ENCODE measurements at regions not wholly inside any gene's neighbourhood (a gene's known extent, or its start where the extent isn't known, plus 50 kb on each side); places are given as distances from the start of the nearest gene placed in this dataset.

DNA sequence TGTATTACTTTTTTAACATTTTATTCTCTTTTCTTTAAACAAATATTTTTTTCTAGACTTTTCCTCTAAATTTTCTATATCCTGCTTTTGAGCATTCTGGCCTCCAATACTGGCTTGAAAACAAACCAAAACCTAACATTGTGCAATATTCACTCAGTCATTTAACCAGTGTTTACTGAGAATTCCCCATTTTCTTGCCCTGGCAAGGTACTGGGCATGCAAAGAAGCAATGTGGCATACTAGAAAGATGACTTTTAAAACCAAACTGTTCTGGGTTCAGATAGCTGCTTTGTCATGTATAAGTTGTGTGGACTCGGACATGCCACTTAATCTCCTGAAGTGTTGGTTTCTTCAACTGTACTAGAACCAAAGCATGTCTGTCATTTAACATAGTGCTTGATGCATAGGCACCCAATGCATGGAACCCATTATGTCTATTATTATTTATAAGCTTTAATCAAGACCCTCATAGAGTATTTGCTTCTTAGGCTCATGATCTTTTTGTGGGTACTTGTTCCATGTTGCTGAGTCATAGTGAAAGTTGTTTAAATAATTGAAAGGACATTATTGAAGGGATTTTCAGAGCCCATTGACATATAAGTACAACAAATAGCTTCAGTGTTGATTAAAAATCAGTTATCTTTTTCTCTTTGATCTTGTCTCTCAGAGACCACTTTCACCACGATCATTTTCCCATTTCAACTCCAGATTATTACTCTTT is 185.4 kb upstream of the OSR1 start:
- no peak overlapping the region for H3K4me3 ChIP-seq (ENCODE audit: low read depth in 1 of 5, low read length in 5 of 5)
- H3K27ac ChIP-seq (ENCODE audit: low read depth, low read length): no peak overlapping the region
- peaks cover 0 to 17% (median 11%) of the 10 kb centered on the region in 5 donors for H3K4me1 ChIP-seq (ENCODE audit: control insufficient read depth in 5 of 5, insufficient read depth in 5 of 5, low read length in 5 of 5)
- H3K36me3 ChIP-seq (ENCODE audit: control insufficient read depth in 5 of 5, insufficient read depth in 5 of 5, low read length in 5 of 5): no peaks in the 10 kb centered on the region
- no peak overlapping the region for H3K9ac ChIP-seq (ENCODE audit: low read length in 5 of 5)
- H3K9me3 ChIP-seq (ENCODE audit: control insufficient read depth in 5 of 5, low read length in 5 of 5): no peaks in the 10 kb centered on the region
- peaks cover 0 to 3% (median 0%) of the 10 kb centered on the region in 5 donors for H3K27me3 ChIP-seq (ENCODE audit: control insufficient read depth in 5 of 5, insufficient read depth in 4 of 5, low read length in 5 of 5)

DNA sequence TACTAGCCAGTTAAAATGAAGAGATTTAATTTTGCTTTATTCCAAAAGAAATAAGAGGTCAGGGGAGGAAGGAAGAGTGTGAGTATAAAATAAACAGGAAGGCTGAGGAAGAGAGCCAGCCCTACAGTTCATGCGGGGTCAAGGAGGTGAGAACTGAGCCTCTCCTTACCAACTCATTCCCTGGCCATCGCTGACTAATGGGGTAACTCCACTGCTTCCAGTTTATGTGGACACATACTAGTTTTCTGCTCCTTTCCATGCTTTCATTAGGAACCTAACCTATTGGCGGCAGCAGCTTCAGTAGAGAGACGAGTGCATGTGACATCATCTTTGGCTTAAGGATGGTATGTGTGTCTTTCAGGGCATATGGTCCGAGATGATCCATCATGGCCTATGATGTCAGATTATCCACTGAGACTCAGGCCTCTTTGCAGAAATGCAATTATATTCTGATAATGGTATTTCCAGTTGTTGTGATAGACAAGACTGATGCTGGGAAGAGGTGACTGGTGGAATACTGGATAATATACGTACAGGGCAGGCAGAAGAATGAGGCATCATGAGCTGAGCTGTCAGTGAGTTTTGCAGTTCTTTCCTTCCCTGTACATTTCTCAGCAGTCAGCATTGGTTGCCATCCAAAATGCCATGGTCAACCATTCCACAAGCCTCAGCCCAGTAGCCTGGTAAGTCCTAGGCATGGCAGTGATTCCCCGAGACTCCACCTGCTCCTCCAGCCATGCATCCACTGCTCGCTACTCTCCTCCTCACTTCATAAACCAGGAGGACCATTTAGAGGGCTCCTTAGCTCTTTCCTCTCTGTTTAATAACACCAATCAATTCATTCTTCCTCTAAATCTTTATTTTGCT is 184.6 kb upstream of the OSR1 start:
- Histone ChIP-seq H3K9me3 (ENCODE audit: control insufficient read depth in 5 of 5, low read length in 5 of 5) (no peaks in the 10 kb centered on the region), H3K9ac (ENCODE audit: low read length in 5 of 5) (no peak overlapping the region), H3K27me3 (ENCODE audit: control insufficient read depth in 5 of 5, insufficient read depth in 4 of 5, low read length in 5 of 5) (peaks cover 0 to 3% (median 0%) of the 10 kb centered on the region in 5 donors), H3K36me3 (ENCODE audit: control insufficient read depth in 5 of 5, insufficient read depth in 5 of 5, low read length in 5 of 5) (no peaks in the 10 kb centered on the region), H3K27ac (ENCODE audit: low read depth, low read length) (no peak overlapping the region), H3K4me3 (ENCODE audit: low read depth in 1 of 5, low read length in 5 of 5) (no peak overlapping the region), H3K4me1 (ENCODE audit: control insufficient read depth in 5 of 5, insufficient read depth in 5 of 5, low read length in 5 of 5) (peaks cover 0 to 23% (median 11%) of the 10 kb centered on the region in 5 donors)

DNA sequence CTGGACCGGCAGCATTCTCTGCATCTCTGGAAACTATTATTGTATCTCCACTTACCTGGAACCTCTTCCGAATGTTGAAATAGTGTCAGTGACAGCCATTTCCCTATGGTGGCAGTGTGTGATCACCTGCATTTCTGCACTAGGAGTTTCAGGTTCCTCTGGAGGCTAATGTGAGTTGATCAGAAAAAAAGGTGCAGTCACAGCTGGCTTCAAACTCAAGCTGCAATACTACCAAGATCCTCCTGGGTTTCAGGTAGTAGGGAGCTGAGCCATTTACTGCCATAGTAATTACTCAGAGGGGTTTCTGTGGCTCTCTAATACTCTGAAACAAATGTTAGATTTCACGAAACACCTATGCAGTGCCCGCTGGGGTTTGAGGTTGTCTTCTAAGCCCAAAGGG is 183.5 kb upstream of the OSR1 start:
- Histone ChIP-seq H3K4me3 (ENCODE audit: low read depth in 1 of 5, low read length in 5 of 5) (no peak overlapping the region), H3K9me3 (ENCODE audit: control insufficient read depth in 5 of 5, low read length in 5 of 5) (no peaks in the 10 kb centered on the region), H3K27ac (ENCODE audit: low read depth, low read length) (no peak overlapping the region), H3K27me3 (ENCODE audit: control insufficient read depth in 5 of 5, insufficient read depth in 4 of 5, low read length in 5 of 5) (no peaks in the 10 kb centered on the region), H3K4me1 (ENCODE audit: control insufficient read depth in 5 of 5, insufficient read depth in 5 of 5, low read length in 5 of 5) (peaks cover 0 to 23% (median 11%) of the 10 kb centered on the region in 5 donors), H3K9ac (ENCODE audit: low read length in 5 of 5) (no peak overlapping the region), H3K36me3 (ENCODE audit: control insufficient read depth in 5 of 5, insufficient read depth in 5 of 5, low read length in 5 of 5) (no peaks in the 10 kb centered on the region)

DNA sequence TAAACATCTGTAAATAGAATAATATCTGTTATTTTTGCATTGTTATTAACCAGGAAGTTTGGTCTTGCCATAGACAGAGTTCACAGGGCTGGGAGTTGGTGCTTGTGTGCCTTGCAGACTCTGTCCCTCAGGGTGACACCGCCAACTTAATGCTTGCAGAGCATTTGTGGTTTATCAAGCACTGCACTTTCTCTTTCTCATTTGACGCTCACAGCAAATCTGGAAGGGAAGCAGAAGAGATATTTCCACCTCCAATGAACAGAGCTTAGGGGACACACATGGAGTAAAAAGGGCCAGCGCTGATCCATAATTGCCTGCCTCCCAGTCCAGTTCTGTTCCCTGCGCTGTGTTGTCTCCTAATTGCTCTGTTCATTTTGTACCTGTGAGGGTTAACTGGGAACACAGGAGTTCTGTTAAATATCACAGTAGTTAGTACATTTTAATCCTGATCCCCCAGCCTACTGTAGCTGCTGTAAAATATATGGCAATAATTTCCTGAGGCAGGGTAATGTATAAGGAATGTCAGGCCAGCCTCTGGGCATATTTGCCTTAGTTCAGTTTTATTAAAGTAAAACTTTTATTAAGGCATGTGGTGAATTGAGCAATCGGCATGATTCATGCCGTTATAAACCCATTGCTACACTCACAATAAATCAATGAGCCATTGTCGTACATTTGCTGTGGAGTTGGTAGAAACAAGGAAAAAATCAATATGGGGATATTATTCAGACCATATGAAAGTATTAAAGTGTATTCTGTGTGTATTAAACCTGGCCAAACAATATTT is 182.5 kb upstream of the OSR1 start:
- no peak overlapping the region for H3K4me3 ChIP-seq (ENCODE audit: low read depth in 1 of 5, low read length in 5 of 5)
- H3K27me3 ChIP-seq (ENCODE audit: control insufficient read depth in 5 of 5, insufficient read depth in 4 of 5, low read length in 5 of 5): no peaks in the 10 kb centered on the region
- no peak overlapping the region for H3K27ac ChIP-seq (ENCODE audit: low read depth, low read length)
- H3K9me3 ChIP-seq (ENCODE audit: control insufficient read depth in 5 of 5, low read length in 5 of 5): no peaks in the 10 kb centered on the region
- peak overlapping the region in 1 of 5 donors; percentile 8 for H3K9ac ChIP-seq (ENCODE audit: low read length in 5 of 5)
- peaks cover 0 to 23% (median 11%) of the 10 kb centered on the region in 5 donors for H3K4me1 ChIP-seq (ENCODE audit: control insufficient read depth in 5 of 5, insufficient read depth in 5 of 5, low read length in 5 of 5)
- no peaks in the 10 kb centered on the region for H3K36me3 ChIP-seq (ENCODE audit: control insufficient read depth in 5 of 5, insufficient read depth in 5 of 5, low read length in 5 of 5)

DNA sequence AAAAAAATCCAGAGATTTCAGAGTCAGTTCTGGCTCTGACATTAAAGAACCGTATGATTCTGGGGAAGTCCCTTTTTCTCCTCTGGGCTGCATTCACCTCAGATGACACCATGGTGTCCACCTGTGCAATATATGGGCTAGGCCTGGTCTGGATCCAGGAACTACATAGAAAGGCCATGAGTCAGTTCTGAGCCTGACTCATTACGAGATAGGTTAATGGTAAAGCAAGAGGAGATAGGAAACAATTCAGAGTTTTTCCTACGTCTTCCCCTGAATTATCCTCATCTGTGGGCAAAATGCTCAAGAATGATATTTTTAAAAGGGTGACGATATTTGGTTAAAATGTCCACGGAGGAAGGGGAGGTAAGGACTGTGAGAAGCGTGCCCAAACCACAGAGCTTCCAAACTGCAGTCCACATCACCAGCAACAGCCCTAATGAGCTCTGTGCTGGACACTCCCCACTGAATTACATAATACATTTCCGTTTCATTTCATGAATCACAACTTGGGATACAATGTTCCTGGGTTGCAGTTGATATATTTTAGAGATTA is 180.1 kb upstream of the OSR1 start:
- H3K4me3 ChIP-seq (ENCODE audit: low read depth in 1 of 5, low read length in 5 of 5): no peak overlapping the region
- H3K9ac ChIP-seq (ENCODE audit: low read length in 5 of 5): no peak overlapping the region
- no peak overlapping the region for H3K27ac ChIP-seq (ENCODE audit: low read depth, low read length)
- H3K36me3 ChIP-seq (ENCODE audit: control insufficient read depth in 5 of 5, insufficient read depth in 5 of 5, low read length in 5 of 5): no peaks in the 10 kb centered on the region
- no peaks in the 10 kb centered on the region for H3K9me3 ChIP-seq (ENCODE audit: control insufficient read depth in 5 of 5, low read length in 5 of 5)
- peaks cover 0 to 19% (median 11%) of the 10 kb centered on the region in 5 donors for H3K4me1 ChIP-seq (ENCODE audit: control insufficient read depth in 5 of 5, insufficient read depth in 5 of 5, low read length in 5 of 5)
- H3K27me3 ChIP-seq (ENCODE audit: control insufficient read depth in 5 of 5, insufficient read depth in 4 of 5, low read length in 5 of 5): no peaks in the 10 kb centered on the region

DNA sequence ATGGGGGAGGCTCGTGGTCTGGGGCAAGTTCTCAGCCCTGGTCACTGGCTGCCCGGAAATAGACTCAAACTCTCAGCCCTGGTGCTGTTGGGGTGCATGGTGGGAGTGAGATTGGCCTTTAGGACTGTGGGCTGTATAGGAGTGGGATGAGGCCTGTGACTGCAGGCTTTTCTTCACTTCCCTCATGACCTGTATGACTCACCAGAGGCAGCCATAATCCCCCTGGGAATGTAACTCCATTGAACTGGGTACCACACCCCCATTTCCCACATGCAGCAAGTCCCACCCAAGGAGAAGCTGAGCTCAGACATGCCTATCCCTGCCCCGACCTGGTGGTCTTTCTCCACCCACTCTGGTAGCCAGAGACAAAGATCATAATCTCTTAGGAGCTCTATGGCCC is 177.7 kb upstream of the OSR1 start:
- Histone ChIP-seq H3K27me3 (ENCODE audit: control insufficient read depth in 5 of 5, insufficient read depth in 4 of 5, low read length in 5 of 5) (no peaks in the 10 kb centered on the region), H3K36me3 (ENCODE audit: control insufficient read depth in 5 of 5, insufficient read depth in 5 of 5, low read length in 5 of 5) (no peaks in the 10 kb centered on the region), H3K27ac (ENCODE audit: low read depth, low read length) (no peak overlapping the region), H3K9ac (ENCODE audit: low read length in 5 of 5) (no peak overlapping the region), H3K4me3 (ENCODE audit: low read depth in 1 of 5, low read length in 5 of 5) (no peak overlapping the region), H3K4me1 (ENCODE audit: control insufficient read depth in 5 of 5, insufficient read depth in 5 of 5, low read length in 5 of 5) (peaks cover 0 to 14% (median 6%) of the 10 kb centered on the region in 5 donors), H3K9me3 (ENCODE audit: control insufficient read depth in 5 of 5, low read length in 5 of 5) (no peaks in the 10 kb centered on the region)

DNA sequence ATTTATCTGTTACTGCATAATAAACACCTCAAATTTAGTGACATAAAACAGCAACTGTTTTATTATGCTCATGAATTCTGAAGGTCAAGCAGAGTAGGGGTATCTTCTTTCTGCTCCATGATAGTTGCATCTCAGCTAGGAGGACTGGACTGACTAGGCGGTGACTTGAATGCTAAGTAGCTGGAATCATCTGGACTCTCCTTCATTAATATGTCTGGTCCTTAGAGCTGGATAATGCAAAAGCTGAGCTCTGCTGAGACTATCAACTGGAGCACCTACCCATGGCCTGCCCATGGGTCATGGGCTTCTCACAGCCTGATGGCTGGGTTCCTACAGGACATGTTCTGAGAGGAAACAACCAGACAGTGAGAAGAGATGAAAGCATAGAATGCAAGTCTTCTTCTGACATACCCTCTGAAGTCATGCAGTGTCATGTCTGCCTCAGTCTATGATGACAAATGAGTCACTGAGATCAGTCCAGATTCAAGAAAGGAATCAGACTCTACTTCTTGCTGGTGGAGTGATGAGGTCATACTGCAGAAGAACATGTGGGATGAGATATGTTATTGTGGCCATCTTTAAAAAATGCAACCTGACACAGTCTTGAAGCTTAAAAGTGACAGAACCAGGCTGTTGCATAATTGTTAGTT is 174.2 kb upstream of the OSR1 start:
- H3K27ac ChIP-seq (ENCODE audit: low read depth, low read length): no peak overlapping the region
- no peaks in the 10 kb centered on the region for H3K9me3 ChIP-seq (ENCODE audit: control insufficient read depth in 5 of 5, low read length in 5 of 5)
- H3K4me1 ChIP-seq (ENCODE audit: control insufficient read depth in 5 of 5, insufficient read depth in 5 of 5, low read length in 5 of 5): no peaks in the 10 kb centered on the region
- H3K36me3 ChIP-seq (ENCODE audit: control insufficient read depth in 5 of 5, insufficient read depth in 5 of 5, low read length in 5 of 5): no peaks in the 10 kb centered on the region
- H3K27me3 ChIP-seq (ENCODE audit: control insufficient read depth in 5 of 5, insufficient read depth in 4 of 5, low read length in 5 of 5): no peaks in the 10 kb centered on the region
- H3K9ac ChIP-seq (ENCODE audit: low read length in 5 of 5): no peak overlapping the region
- no peak overlapping the region for H3K4me3 ChIP-seq (ENCODE audit: low read depth in 1 of 5, low read length in 5 of 5)

DNA sequence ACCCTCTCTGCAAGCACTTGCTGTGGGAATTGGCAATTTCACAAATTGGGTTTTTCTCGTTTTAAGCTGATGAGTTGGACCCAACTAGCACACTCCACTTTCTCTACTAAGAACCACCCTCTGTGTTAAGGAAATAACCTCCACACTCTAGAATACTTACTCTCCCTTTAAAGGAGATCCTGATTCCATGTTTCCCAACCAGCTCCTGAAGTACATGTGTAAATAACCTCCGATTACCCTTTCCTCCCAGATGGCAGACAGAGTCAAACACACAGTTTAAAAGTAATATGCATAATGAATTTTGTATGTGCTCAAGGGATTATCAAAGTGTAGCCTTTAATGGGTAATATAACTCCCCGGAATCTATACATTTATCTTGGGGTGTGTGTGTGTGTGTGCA is 171.3 kb upstream of the OSR1 start:
- no peaks in the 10 kb centered on the region for H3K9me3 ChIP-seq (ENCODE audit: control insufficient read depth in 5 of 5, low read length in 5 of 5)
- no peaks in the 10 kb centered on the region for H3K36me3 ChIP-seq (ENCODE audit: control insufficient read depth in 5 of 5, insufficient read depth in 5 of 5, low read length in 5 of 5)
- H3K9ac ChIP-seq (ENCODE audit: low read length in 5 of 5): no peak overlapping the region
- H3K4me1 ChIP-seq (ENCODE audit: control insufficient read depth in 5 of 5, insufficient read depth in 5 of 5, low read length in 5 of 5): no peaks in the 10 kb centered on the region
- no peak overlapping the region for H3K27ac ChIP-seq (ENCODE audit: low read depth, low read length)
- H3K27me3 ChIP-seq (ENCODE audit: control insufficient read depth in 5 of 5, insufficient read depth in 4 of 5, low read length in 5 of 5): no peaks in the 10 kb centered on the region
- H3K4me3 ChIP-seq (ENCODE audit: low read depth in 1 of 5, low read length in 5 of 5): no peak overlapping the region

DNA sequence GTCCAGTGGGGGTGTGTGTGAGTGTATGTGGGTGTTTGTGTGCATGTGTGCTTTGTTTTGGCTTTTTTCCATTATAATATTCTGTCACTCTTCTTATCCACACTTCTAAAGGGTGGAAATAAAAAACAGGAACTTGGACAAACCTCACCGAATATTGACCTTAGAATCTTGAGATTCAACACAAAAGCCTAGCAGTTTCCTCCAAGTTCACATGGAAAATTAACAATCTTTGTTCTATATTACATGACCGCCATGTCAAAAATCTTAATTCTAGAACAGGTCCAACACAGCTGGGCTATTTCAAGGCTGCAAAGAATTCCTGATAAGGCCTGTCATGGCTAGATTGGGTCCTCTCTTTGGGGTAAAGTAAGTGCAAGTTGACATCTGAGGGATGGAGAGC is 169.3 kb upstream of the OSR1 start:
- Histone ChIP-seq H3K27me3 (ENCODE audit: control insufficient read depth in 5 of 5, insufficient read depth in 4 of 5, low read length in 5 of 5) (no peaks in the 10 kb centered on the region), H3K4me1 (ENCODE audit: control insufficient read depth in 5 of 5, insufficient read depth in 5 of 5, low read length in 5 of 5) (no peaks in the 10 kb centered on the region), H3K27ac (ENCODE audit: low read depth, low read length) (no peak overlapping the region), H3K4me3 (ENCODE audit: low read depth in 1 of 5, low read length in 5 of 5) (no peak overlapping the region), H3K9me3 (ENCODE audit: control insufficient read depth in 5 of 5, low read length in 5 of 5) (no peaks in the 10 kb centered on the region), H3K9ac (ENCODE audit: low read length in 5 of 5) (no peak overlapping the region), H3K36me3 (ENCODE audit: control insufficient read depth in 5 of 5, insufficient read depth in 5 of 5, low read length in 5 of 5) (no peaks in the 10 kb centered on the region)
